ENCODE measurements at regions not wholly inside any gene's neighbourhood (a gene's known extent, or its start where the extent isn't known, plus 50 kb on each side); places are given as distances from the start of the nearest gene placed in this dataset.

DNA sequence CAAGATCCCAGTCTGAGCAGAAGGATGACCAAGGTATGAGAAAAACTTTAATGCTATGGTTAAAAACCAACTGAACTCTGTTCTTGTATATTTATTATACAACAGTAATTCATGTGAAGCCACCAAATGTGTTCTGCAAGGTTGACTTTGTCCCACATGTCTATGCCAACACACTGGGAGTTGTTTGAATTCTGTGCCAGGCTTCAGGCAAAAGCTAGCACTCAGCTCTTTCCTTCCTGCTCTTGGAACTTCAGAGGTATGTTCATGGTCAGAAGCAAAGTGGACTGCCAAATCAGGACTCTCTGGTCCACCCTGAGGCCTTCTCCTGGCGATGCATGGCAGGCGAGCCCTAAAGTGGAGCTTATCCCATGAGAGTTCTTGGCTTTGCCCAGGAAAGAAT, 205.6 kb upstream of the AR start:
- H3K9me3 ChIP-seq (ENCODE audit: control insufficient read depth in 1 of 2, insufficient read depth in 1 of 2, low read depth in 1 of 2, low read length in 2 of 2): no peaks in the 10 kb centered on the region
- no peak overlapping the region for H3K4me3 ChIP-seq (replicated peaks in 1 of 2; ENCODE audit: low read depth in 1 of 2, low read length in 2 of 2)
- RAD21 ChIA-PET (ENCODE audit: low non-redundant PET in 1 of 2, low total read pairs in 2 of 2, uncharacterized antibody in 2 of 2, unreplicated experiment in 2 of 2): no interaction called here
- no peaks in the 10 kb centered on the region for H4K20me1 ChIP-seq (ENCODE audit: insufficient read depth)
- TF ChIP-seq, protein P1, sequence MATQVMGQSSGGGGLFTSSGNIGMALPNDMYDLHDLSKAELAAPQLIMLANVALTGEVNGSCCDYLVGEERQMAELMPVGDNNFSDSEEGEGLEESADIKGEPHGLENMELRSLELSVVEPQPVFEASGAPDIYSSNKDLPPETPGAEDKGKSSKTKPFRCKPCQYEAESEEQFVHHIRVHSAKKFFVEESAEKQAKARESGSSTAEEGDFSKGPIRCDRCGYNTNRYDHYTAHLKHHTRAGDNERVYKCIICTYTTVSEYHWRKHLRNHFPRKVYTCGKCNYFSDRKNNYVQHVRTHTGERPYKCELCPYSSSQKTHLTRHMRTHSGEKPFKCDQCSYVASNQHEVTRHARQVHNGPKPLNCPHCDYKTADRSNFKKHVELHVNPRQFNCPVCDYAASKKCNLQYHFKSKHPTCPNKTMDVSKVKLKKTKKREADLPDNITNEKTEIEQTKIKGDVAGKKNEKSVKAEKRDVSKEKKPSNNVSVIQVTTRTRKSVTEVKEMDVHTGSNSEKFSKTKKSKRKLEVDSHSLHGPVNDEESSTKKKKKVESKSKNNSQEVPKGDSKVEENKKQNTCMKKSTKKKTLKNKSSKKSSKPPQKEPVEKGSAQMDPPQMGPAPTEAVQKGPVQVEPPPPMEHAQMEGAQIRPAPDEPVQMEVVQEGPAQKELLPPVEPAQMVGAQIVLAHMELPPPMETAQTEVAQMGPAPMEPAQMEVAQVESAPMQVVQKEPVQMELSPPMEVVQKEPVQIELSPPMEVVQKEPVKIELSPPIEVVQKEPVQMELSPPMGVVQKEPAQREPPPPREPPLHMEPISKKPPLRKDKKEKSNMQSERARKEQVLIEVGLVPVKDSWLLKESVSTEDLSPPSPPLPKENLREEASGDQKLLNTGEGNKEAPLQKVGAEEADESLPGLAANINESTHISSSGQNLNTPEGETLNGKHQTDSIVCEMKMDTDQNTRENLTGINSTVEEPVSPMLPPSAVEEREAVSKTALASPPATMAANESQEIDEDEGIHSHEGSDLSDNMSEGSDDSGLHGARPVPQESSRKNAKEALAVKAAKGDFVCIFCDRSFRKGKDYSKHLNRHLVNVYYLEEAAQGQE (IDR thresholded peaks at IDR 0.05; ENCODE audit: low read depth): no peak
- TF ChIP-seq, protein P2, sequence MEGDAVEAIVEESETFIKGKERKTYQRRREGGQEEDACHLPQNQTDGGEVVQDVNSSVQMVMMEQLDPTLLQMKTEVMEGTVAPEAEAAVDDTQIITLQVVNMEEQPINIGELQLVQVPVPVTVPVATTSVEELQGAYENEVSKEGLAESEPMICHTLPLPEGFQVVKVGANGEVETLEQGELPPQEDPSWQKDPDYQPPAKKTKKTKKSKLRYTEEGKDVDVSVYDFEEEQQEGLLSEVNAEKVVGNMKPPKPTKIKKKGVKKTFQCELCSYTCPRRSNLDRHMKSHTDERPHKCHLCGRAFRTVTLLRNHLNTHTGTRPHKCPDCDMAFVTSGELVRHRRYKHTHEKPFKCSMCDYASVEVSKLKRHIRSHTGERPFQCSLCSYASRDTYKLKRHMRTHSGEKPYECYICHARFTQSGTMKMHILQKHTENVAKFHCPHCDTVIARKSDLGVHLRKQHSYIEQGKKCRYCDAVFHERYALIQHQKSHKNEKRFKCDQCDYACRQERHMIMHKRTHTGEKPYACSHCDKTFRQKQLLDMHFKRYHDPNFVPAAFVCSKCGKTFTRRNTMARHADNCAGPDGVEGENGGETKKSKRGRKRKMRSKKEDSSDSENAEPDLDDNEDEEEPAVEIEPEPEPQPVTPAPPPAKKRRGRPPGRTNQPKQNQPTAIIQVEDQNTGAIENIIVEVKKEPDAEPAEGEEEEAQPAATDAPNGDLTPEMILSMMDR (IDR thresholded peaks at IDR 0.05 in 2 of 3, conservative IDR thresholded peaks at IDR 0.05 in 1 of 3; ENCODE audit: borderline replicate concordance in 1 of 3, insufficient read depth in 1 of 3, low read depth in 2 of 3, low read length in 2 of 3): no peak
- TF ChIP-seq CBX3 (IDR thresholded peaks at IDR 0.05; ENCODE audit: low read depth) (no peak), POLR2A (IDR thresholded peaks at IDR 0.05; ENCODE audit: borderline replicate concordance, extremely low read depth, insufficient read depth, insufficient read length) (no peak), ELF1 (IDR thresholded peaks at IDR 0.05; ENCODE audit: borderline replicate concordance, low read depth) (no peak), TCF7L2 (IDR thresholded peaks at IDR 0.05; ENCODE audit: borderline replicate concordance, extremely low read depth, insufficient read depth, insufficient read length) (no peak), EZH2phosphoT487 (IDR thresholded peaks at IDR 0.05; ENCODE audit: borderline replicate concordance) (no peak), SRF (IDR thresholded peaks at IDR 0.05; ENCODE audit: low read depth) (no peak), YY1 (IDR thresholded peaks at IDR 0.05; ENCODE audit: extremely low read depth, insufficient replicate concordance, low read depth, low read length) (no peak), ZFX (IDR thresholded peaks at IDR 0.05) (no peak), FOSL1 (IDR thresholded peaks at IDR 0.05; ENCODE audit: low read depth) (no peak), RAD21 (IDR thresholded peaks at IDR 0.05; ENCODE audit: low read depth) (no peak), CEBPB (IDR thresholded peaks at IDR 0.05; ENCODE audit: low read depth) (no peak), POLR2AphosphoS5 (IDR thresholded peaks at IDR 0.05; ENCODE audit: low read depth, low read length) (no peak)
- TF ChIP-seq, protein P3, sequence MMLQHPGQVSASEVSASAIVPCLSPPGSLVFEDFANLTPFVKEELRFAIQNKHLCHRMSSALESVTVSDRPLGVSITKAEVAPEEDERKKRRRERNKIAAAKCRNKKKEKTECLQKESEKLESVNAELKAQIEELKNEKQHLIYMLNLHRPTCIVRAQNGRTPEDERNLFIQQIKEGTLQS (IDR thresholded peaks at IDR 0.05): no peak
- H3K4me2 ChIP-seq (ENCODE audit: low read length): no peak overlapping the region
- no peaks in the 10 kb centered on the region for H3K27me3 ChIP-seq (ENCODE audit: insufficient read depth, low read length)
- CTCF ChIA-PET: no interaction called here
- no peak overlapping the region for H3K9ac ChIP-seq (ENCODE audit: low read length)
- POLR2A ChIA-PET: no interaction called here
- no peaks in the 10 kb centered on the region for H3K79me2 ChIP-seq (ENCODE audit: insufficient read depth, low read length)
- no peaks in the 10 kb centered on the region for H3K4me1 ChIP-seq (ENCODE audit: control insufficient read depth in 1 of 2, insufficient read depth in 2 of 2, low read length in 2 of 2)
- no peaks in the 10 kb centered on the region for H3K36me3 ChIP-seq (ENCODE audit: control insufficient read depth in 1 of 2, insufficient read depth in 2 of 2, low read length in 2 of 2)
- intact Hi-C loops (cut with micrococcal nuclease): no loop called here
- no peaks in the 10 kb centered on the region for H3K9me2 ChIP-seq (ENCODE audit: insufficient read depth)
- BruUV-seq (replicated peaks): no TSS peak
- ATAC-seq: no peak
- no peak overlapping the region for H3K27ac ChIP-seq (ENCODE audit: low read depth, low read length)
- no peak for DNase-seq (ENCODE audit: low read depth, low spot score)
- H2AFZ ChIP-seq (ENCODE audit: low read depth, low read length, poor library complexity, severe bottlenecking): no peak overlapping the region

All from HCT116 (cell line).